Body of pancreas (tissue), 4 donors: ENCODE measurements at regions not wholly inside any gene's neighbourhood (a gene's known extent, or its start where the extent isn't known, plus 50 kb on each side); places are given as distances from the start of the nearest gene placed in this dataset.

Experiments used
- CTCF ChIP-seq, 7 experiments: fragments of 450-650 bp in 4 of 7; fragments of 200-600 bp in 3 of 7; sonication (generic) in 3 of 7; IDR thresholded peaks; one replicate each; pipeline ENCODE4 v1.5.1; 2016 to 2019; ENCODE audit warnings: antibody characterized with exemption in 7 of 7
- POLR2A ChIP-seq, 3 donors: fragments of 450-650 bp; IDR thresholded peaks; one replicate each; pipeline ENCODE4 v1.6.1; 2016; ENCODE audit warnings: antibody characterized with exemption in 3 of 3, mild to moderate bottlenecking in 2 of 3

GRCh38 chr12:95384785-95385184 lies 89.2 kb upstream of the METAP2 start:
- no peak for TF ChIP-seq CTCF (IDR thresholded peaks at IDR 0.05)
- no peak for TF ChIP-seq POLR2A (IDR thresholded peaks at IDR 0.05)
